HL-60 (cell line): ENCODE measurements at regions not wholly inside any gene's neighbourhood (a gene's known extent, or its start where the extent isn't known, plus 50 kb on each side); places are given as distances from the start of the nearest gene placed in this dataset.
"Not testable (repeated sequence)": the region's sequence is repeated elsewhere in the genome, so short reads cannot be mapped to it uniquely, and the experiment has no call there.

Experiments used
- DNase-seq, 2 experiments: peaks; one replicate each; pipeline ENCODE4 v3.0.0-alpha.2; 2010 to 2020; ENCODE audit warnings: low read depth in 1 of 2, low spot score in 1 of 2
- H3K27ac ChIP-seq: fragments of 250-450 bp; sonication (Bioruptor Pico); replicated peaks from 2 replicates; pipeline ENCODE4 v1.5.1; 2020; ENCODE audit warnings: mild to moderate bottlenecking, moderate library complexity
- H3K27me3 ChIP-seq: fragments of 250-450 bp; sonication (Bioruptor Pico); 2 replicates; pipeline ENCODE4 v1.5.1; 2021; ENCODE audit warnings: mild to moderate bottlenecking, moderate library complexity; ENCODE audit not compliant: insufficient read depth, poor library complexity, severe bottlenecking
- H3K4me3 ChIP-seq: replicated peaks from 2 replicates; pipeline ENCODE4 v1.5.1; 2011; ENCODE audit warnings: mild to moderate bottlenecking, control low read depth, low read length; ENCODE audit not compliant: insufficient read depth
- CTCF ChIP-seq: IDR thresholded peaks from one replicate; pipeline ENCODE4 v1.5.1; 2011; ENCODE audit warnings: low read length, control low read depth, inconsistent platforms; ENCODE audit not compliant: insufficient read depth
- GABPA ChIP-seq: IDR thresholded peaks from 2 replicates; pipeline ENCODE4 v1.6.1; 2012; ENCODE audit warnings: low read depth
- POLR2AphosphoS5 ChIP-seq: IDR thresholded peaks from 2 replicates; pipeline ENCODE4 v1.6.1; 2012; ENCODE audit warnings: low read depth
- REST ChIP-seq: IDR thresholded peaks from 2 replicates; pipeline ENCODE4 v1.6.1; 2012; ENCODE audit warnings: low read depth; ENCODE audit not compliant: insufficient replicate concordance
- SPI1 ChIP-seq: IDR thresholded peaks from 2 replicates; pipeline ENCODE4 v1.6.1; 2012; ENCODE audit warnings: low read depth, mild to moderate bottlenecking, borderline replicate concordance

- peaks cover 2% of the 10 kb centered on the region for H3K27me3 ChIP-seq
- no peak overlapping the region for H3K27ac ChIP-seq
- TF ChIP-seq SPI1 (no peak), CTCF (no peak), GABPA (no peak), REST (no peak), POLR2AphosphoS5 (no peak)
- H3K4me3 ChIP-seq: no peak overlapping the region
- no peak for DNase-seq
Observed at GRCh38 chr7:42548816-42549611, 312.0 kb upstream of the GLI3 start.

GRCh38 chr7:42545049-42545724, 308.2 kb upstream of the GLI3 start:
- DNase-seq: no peak
- Histone ChIP-seq H3K27ac (no peak overlapping the region), H3K4me3 (no peak overlapping the region), H3K27me3 (peaks cover 2% of the 10 kb centered on the region)
- TF ChIP-seq GABPA (no peak), SPI1 (no peak), CTCF (no peak), POLR2AphosphoS5 (no peak), REST (no peak)

GRCh38 chr7:42543953-42544352, 306.9 kb upstream of the GLI3 start:
- Histone ChIP-seq H3K27ac (no peak overlapping the region), H3K4me3 (no peak overlapping the region), H3K27me3 (peaks cover 2% of the 10 kb centered on the region)
- DNase-seq: no peak
- no peak for TF ChIP-seq POLR2AphosphoS5

- DNase-seq, H3K27me3 ChIP-seq, H3K4me3 ChIP-seq, H3K27ac ChIP-seq: not testable (repeated sequence)
Observed at GRCh38 chr7:42542446-42542845, 305.4 kb upstream of the GLI3 start.
